OCI-LY1 (cell line): ENCODE measurements at regions not wholly inside any gene's neighbourhood (a gene's known extent, or its start where the extent isn't known, plus 50 kb on each side); places are given as distances from the start of the nearest gene placed in this dataset.

Source experiments
- H2AFZ ChIP-seq: fragments of 200-600 bp; sonication (generic), shearing (Covaris generic); 2 replicates; pipeline ENCODE4 v1.6.0; 2014; ENCODE audit warnings: antibody characterized with exemption, mild to moderate bottlenecking, low read length
- H3F3A ChIP-seq: fragments of 200-600 bp; sonication (generic), shearing (Covaris generic); 2 replicates; pipeline ENCODE4 v1.6.0; 2014; ENCODE audit warnings: mild to moderate bottlenecking, antibody characterized with exemption, low read length, moderate library complexity; ENCODE audit not compliant: insufficient read depth
- H3K27ac ChIP-seq: fragments of 200-600 bp; sonication (generic); 2 replicates; pipeline ENCODE4 v1.5.1; 2014; ENCODE audit warnings: low read length, mixed run types, mild to moderate bottlenecking, low read depth; ENCODE audit not compliant: poor library complexity, severe bottlenecking
- H3K27me3 ChIP-seq: fragments of 200-600 bp; sonication (generic); 2 replicates; pipeline ENCODE4 v1.6.0; 2014; ENCODE audit warnings: antibody characterized with exemption, mild to moderate bottlenecking, low read length, moderate library complexity; ENCODE audit not compliant: insufficient read depth
- H3K36me3 ChIP-seq: fragments of 200-600 bp; sonication (generic); 2 replicates; pipeline ENCODE4 v1.6.1; 2014; ENCODE audit warnings: mild to moderate bottlenecking, antibody characterized with exemption, low read length, moderate library complexity, mixed read lengths; ENCODE audit not compliant: insufficient read depth
- H3K4me1 ChIP-seq: fragments of 200-600 bp; sonication (generic); 2 replicates; pipeline ENCODE4 v1.5.1; 2014; ENCODE audit warnings: mild to moderate bottlenecking, low read length, moderate library complexity; ENCODE audit not compliant: insufficient read depth, severe bottlenecking
- H3K4me2 ChIP-seq: fragments of 200-600 bp; sonication (generic), shearing (Covaris generic); 2 replicates; pipeline ENCODE4 v1.6.1; 2014; ENCODE audit warnings: low read length
- H3K4me3 ChIP-seq: fragments of 200-600 bp; sonication (generic); 2 replicates; pipeline ENCODE4 v1.5.1; 2014; ENCODE audit warnings: low read length, low read depth, mild to moderate bottlenecking, mixed read lengths; ENCODE audit not compliant: poor library complexity, severe bottlenecking
- H3K79me2 ChIP-seq: fragments of 200-600 bp; shearing (Covaris generic); 2 replicates; pipeline ENCODE4 v1.6.1; 2016; ENCODE audit warnings: mixed run types, low read length, mixed read lengths; ENCODE audit not compliant: insufficient read depth
- H3K9ac ChIP-seq: fragments of 200-600 bp; sonication (generic), shearing (Covaris generic); 2 replicates; pipeline ENCODE4 v1.6.1; 2014; ENCODE audit warnings: mild to moderate bottlenecking, low read length, mixed read lengths
- H3K9me2 ChIP-seq: fragments of 200-600 bp; sonication (generic), shearing (Covaris generic); 2 replicates; pipeline ENCODE4 v1.6.1; 2014; ENCODE audit warnings: low read depth, mild to moderate bottlenecking, low read length, mixed read lengths
- H3K9me3 ChIP-seq: fragments of 200-600 bp; shearing (Covaris generic); 2 replicates; pipeline ENCODE4 v1.6.1; 2014; ENCODE audit warnings: low read length, mixed read lengths
- H4K20me1 ChIP-seq: fragments of 200-600 bp; sonication (generic), shearing (Covaris generic); 2 replicates; pipeline ENCODE4 v1.6.0; 2016; ENCODE audit warnings: mild to moderate bottlenecking, low read length; ENCODE audit not compliant: insufficient read depth
- CTCF ChIP-seq: fragments of 200-600 bp; sonication (generic), shearing (Covaris generic); IDR thresholded peaks from 2 replicates; pipeline ENCODE4 v1.5.1; 2017; ENCODE audit warnings: mild to moderate bottlenecking, antibody characterized with exemption, low read length, moderate library complexity, mixed read lengths
- EZH2 ChIP-seq: fragments of 200-600 bp; sonication (generic), shearing (Covaris generic); IDR thresholded peaks from 2 replicates; pipeline ENCODE4 v1.8.0; 2017; ENCODE audit warnings: borderline replicate concordance, mixed run types, mild to moderate bottlenecking, antibody characterized with exemption, low read length, moderate library complexity, mixed read lengths

GRCh38 chr7:25358926-25359325, 130.6 kb upstream of the NPVF start:
- no peak for TF ChIP-seq EZH2
- no peak for TF ChIP-seq CTCF
- H3K36me3 ChIP-seq = no peaks in the 10 kb centered on the region
- no peaks in the 10 kb centered on the region for H3K9me2 ChIP-seq
- H2AFZ ChIP-seq = no peak overlapping the region
- no peaks in the 10 kb centered on the region for H3K4me1 ChIP-seq
- H3K4me2 ChIP-seq = no peak overlapping the region
- H3K27me3 ChIP-seq = no peaks in the 10 kb centered on the region
- no peaks in the 10 kb centered on the region for H4K20me1 ChIP-seq
- H3K27ac ChIP-seq = no peak overlapping the region
- H3K4me3 ChIP-seq = no peak overlapping the region
- H3K9me3 ChIP-seq = no peaks in the 10 kb centered on the region
- H3F3A ChIP-seq = no peaks in the 10 kb centered on the region; the same call in 1 of the 2 replicates
- H3K79me2 ChIP-seq = no peaks in the 10 kb centered on the region
- H3K9ac ChIP-seq = no peak overlapping the region

- Histone ChIP-seq H3K27me3 (no peaks in the 10 kb centered on the region), H4K20me1 (no peaks in the 10 kb centered on the region)
- TF ChIP-seq EZH2 (no peak), CTCF (no peak)
Measured at GRCh38 chr7:25359471-25360059, 131.3 kb upstream of the NPVF start.

GRCh38 chr7:25360451-25360850, 132.2 kb upstream of the NPVF start:
- Histone ChIP-seq H3F3A (no peaks in the 10 kb centered on the region; the same call in 1 of the 2 replicates), H3K4me3 (no peak overlapping the region), H3K9me2 (no peaks in the 10 kb centered on the region), H3K36me3 (no peaks in the 10 kb centered on the region), H3K79me2 (no peaks in the 10 kb centered on the region), H3K9me3 (no peaks in the 10 kb centered on the region), H3K4me2 (no peak overlapping the region), H3K4me1 (no peaks in the 10 kb centered on the region), H2AFZ (no peak overlapping the region), H3K27me3 (no peaks in the 10 kb centered on the region), H4K20me1 (no peaks in the 10 kb centered on the region), H3K27ac (no peak overlapping the region), H3K9ac (no peak overlapping the region)
- TF ChIP-seq EZH2 (no peak), CTCF (no peak)

More at GRCh38 chr7:25359471-25360059, 131.3 kb upstream of the NPVF start:
- Histone ChIP-seq H3K36me3 (no peaks in the 10 kb centered on the region), H3K4me1 (no peaks in the 10 kb centered on the region), H3K9ac (no peak overlapping the region), H3K79me2 (no peaks in the 10 kb centered on the region), H3K4me2 (no peak overlapping the region), H2AFZ (no peak overlapping the region), H3F3A (no peaks in the 10 kb centered on the region; the same call in 1 of the 2 replicates), H3K9me2 (no peaks in the 10 kb centered on the region), H3K9me3 (no peaks in the 10 kb centered on the region), H3K4me3 (no peak overlapping the region), H3K27ac (no peak overlapping the region)
